IPS-NIHi7 (cell line): ENCODE measurements at regions not wholly inside any gene's neighbourhood (a gene's known extent, or its start where the extent isn't known, plus 50 kb on each side); places are given as distances from the start of the nearest gene placed in this dataset.
A peak's percentile ranks its signal among the peaks of the same experiment; 100 is the strongest.

ENCODE experiments used
- DNase-seq: peaks from one replicate; pipeline ENCODE4 v3.0.0; 2012; ENCODE audit warnings: mixed read lengths; ENCODE audit errors: extremely low spot score

DNA sequence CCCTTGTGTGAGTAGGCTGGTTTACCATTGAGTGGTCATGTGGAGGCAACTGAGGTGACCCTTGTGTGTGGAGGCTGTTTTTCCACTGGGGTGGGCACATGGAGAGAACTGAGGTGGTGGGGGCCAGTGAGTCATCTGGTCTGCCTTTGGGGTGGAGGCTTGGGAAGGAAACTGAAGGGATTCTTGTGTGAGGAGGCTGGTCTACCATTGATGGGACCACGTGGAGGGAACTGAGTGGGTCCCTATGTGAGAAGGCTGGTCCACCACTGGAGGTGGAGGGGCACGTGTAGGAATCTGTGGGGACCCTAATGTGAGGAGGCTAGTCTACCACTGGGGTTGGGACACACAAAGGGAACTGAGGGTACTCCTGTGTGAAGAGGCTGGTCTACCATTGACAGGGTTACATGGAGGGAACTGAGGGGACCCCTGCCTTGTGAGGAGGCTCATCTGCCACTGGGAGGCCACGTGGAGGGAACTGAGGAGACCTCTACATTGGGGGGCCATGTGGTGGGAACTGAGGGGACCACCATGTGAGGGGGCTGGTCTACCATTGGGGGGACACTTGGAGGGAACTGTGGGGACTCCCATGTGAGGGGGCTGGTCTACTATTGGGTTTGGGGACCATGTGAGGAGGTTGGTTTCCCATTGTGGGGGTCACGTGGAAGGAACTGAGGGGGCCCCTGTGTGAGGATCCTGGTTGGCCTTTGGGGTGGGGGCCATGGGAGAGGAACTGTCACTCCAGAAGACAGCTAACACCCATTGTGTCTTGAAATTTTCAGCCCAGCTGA lies 164.5 kb downstream of the WNT7A start:
- no peak for DNase-seq

DNA sequence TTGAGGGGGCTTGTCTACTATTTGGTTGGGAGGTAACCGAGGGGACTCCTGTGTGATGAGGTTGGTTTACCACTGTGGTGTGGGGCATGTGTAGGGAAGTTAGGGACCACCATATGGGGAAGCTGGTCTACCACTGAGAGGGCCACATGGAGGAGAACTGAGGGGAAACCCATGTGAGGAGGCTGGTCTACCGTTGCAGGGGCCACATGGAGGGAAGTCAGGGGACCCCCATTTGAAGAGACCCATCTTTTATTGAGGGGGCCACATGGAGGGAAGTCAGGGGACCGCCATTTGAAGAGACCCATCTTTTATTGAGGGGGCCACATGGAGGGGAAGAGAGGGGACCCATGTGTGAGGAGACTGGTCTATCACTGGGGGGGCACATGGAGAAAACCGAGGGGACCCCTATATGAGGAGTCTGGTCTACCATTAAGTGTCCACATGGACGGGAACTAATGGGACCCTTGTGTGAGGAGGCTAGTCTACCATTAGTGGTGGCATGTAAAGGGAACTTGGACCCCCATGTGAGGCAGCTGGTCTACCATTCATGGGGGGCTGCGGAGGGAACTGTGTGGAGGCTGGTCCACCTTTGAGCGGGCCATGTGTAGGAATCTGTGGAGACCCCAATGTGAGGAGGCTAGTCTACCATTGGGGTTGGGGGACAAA lies 165.5 kb downstream of the FBLN2 start:
- DNase-seq: no peak

GRCh38 chr3:13713396-13713795 lies 164.5 kb downstream of the FBLN2 start:
- no peak for DNase-seq

DNA sequence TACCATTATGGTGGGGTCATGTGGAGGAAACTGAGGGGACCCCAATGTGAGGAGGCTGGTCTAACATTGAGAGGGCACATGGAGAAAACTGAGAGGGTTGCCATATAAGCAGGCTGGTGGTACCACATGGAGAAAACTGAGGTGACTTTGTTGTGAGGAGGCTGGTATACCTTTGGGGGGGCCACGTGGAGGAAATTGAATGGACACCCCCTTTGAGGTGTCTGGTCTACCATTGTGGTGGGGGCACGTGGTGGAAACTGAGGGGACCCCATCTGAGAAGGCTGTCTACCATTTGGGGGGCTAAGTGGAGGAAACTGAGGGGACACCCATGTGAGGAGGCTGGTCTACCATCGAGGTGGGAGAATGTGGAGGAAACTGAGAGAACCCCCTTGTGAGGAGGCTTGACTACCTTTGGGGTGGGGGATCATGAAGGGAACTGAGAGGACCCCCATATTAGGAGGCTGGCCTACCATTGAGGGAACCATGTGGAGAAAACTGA lies 163.8 kb downstream of the FBLN2 start:
- no peak for DNase-seq

DNA sequence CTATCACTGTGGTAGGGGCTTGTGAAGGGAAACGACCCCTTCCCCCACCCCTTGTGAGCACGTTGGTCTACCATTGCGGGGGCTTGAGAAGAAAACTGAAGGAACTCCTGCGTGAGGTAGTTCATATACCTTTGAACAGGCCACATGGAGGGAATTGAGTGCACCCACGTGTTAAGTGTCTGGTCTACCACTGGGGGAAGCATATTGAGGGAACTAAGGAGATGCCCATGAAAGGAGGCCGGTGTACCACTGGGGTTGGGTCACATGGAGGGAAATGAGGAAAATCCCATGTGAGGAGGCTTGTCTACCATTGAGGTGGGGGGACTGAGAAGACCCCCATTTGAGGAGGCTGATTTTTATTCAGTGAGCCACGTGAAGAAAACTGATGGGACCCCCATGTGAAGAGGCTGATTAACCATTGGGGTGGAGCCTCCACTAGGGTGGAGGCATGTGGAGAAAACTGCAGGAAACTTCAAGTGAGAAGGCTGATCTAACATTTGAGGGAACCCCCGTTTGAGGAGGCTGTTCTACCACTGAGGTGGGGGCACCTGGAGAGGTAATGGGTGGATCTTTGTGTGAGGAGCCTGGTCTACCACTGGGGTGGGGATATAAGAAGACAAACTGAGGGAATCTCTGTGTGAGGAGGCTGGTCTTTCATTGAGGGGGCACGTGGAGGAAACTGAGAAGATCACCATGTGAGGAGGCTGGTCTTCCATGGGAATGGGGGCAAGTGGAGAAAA lies 163.2 kb downstream of the FBLN2 start:
- no peak for DNase-seq

- DNase-seq: no peak
These were observed 161.3 kb downstream of the FBLN2 start for GRCh38 chr3:13710251-13710650.

DNA sequence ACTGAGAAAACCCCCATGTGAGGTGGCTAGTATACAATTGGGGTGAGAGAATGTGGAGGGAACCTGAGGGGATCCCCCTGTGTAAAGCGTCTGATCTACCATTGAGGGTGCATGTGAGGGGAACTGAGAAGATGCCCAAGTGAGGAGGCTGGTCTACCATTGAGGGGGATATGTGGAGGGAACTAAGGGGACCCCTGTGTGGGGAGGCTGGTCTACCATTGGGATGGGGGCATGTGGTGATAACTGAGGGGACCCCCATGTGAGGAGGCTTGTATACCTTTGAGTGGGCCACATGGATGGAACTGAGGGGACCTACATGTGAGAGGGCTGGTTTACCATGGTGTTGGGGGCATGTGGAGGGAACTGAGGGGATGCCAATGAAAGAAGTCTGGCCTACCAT lies 160.8 kb downstream of the FBLN2 start:
- DNase-seq: no peak

- no peak for DNase-seq
These were observed 160.1 kb downstream of the FBLN2 start for GRCh38 chr3:13708871-13709595.

DNA sequence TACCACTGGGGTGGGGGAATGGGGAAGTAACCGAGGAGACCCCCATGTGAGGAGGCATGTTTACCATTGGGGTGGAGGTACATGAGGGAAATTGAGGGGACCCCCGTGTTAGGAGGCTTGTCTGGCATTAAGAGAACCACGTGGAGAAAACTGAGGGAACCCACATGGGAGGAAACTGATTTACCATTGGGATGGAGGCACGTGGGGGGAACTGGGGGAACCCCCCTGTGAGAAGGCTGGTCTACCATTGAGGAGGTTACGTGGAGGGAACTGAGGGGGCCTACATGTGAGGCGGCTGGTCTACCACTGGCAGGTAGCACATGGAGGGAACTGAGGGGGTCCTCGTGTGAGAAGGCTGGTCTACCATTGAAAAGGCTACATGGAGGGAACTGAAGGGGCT lies 159.4 kb downstream of the FBLN2 start:
- no peak for DNase-seq

GRCh38 chr3:13707456-13707855 lies 158.5 kb downstream of the FBLN2 start:
- DNase-seq: no peak

- no peak for DNase-seq
These were observed 158.0 kb downstream of the FBLN2 start for GRCh38 chr3:13706886-13707285.

- DNase-seq: no peak
These were observed 157.5 kb downstream of the FBLN2 start for GRCh38 chr3:13706451-13706850.

- no peak for DNase-seq
These were observed 156.9 kb downstream of the FBLN2 start for GRCh38 chr3:13705702-13706280.

DNA sequence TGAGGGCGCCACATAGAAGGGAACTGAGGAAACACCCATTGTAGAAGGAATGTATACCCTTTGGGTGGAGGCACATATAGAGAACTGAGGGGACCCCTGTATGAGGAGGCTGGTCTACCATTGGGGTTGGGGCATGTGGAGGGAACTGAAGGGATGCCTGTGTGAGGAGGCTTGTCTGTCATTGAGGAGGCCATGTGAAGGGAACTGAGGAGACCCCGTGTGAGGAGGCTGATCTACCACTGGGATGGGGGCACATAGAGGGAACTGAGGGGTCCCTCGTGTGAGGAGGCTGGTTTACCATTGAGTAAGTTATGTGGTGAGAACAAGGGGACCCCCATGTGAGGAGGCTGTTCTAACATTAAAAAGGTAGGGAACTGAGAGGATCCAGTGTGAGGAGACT lies 156.1 kb downstream of the FBLN2 start:
- no peak for DNase-seq

GRCh38 chr3:13704174-13704573 lies 155.2 kb downstream of the FBLN2 start:
- DNase-seq: no peak

GRCh38 chr3:13703071-13703470 lies 154.1 kb downstream of the FBLN2 start:
- no peak for DNase-seq

DNA sequence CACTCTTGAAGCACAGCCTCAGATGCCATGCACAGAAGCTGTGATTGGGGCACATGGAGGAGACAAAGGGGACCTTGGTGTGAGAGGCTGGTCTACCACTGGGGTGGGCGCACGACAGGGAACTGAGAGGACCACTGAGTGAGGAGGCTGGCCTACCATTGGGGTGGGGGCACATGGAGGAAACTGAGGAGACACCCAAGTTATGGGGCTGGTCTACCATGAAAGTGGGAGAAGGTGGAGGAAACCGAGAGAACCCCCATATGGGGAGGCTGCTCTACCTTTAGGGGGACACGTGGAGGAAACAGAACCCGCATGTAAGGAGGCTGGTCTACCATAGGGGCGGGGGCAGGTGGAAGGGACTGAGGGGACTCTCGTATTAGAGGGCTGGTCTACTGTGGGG lies 153.4 kb downstream of the FBLN2 start:
- DNase-seq: no peak

DNA sequence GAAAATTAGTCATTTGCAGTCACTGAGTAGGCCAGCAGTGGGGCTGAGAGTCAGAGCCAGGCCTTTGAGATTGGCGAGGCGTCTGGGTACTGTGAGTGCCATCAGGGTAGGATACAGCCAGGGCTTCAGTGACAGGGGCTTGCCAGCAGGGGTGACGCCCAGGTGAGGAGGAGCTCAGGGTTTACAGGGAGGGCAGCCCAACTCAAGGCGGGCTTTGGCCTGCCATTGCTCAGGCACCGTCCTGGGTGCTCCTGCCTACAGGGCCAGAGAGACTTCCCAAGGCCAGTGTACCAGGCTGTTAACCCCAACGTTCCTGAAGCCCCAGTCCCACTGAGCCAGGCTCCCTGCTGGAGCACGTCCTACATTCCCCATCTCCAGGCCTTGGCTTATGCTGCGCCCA lies 152.0 kb downstream of the FBLN2 start:
- no peak for DNase-seq

DNA sequence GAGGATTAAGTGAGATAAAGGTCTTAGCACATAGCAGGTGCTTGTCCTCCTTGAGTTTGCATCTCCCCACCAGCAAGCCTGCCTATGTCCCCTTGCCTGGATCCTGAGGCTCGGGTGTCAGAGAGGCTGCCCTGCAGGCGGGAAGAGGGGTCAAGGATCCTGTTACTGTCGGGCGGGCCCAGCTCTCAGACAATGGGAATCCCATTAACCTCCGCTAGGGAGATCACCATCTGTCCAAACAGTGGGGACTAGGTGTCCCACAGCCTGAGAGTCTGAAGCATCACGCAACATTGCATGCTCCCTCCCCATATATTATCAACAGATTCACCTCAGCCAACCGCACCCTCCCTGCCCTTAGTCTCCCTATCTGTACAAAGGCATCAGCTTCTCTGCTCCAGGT lies 151.4 kb downstream of the FBLN2 start:
- DNase-seq: peak; percentile 79

DNA sequence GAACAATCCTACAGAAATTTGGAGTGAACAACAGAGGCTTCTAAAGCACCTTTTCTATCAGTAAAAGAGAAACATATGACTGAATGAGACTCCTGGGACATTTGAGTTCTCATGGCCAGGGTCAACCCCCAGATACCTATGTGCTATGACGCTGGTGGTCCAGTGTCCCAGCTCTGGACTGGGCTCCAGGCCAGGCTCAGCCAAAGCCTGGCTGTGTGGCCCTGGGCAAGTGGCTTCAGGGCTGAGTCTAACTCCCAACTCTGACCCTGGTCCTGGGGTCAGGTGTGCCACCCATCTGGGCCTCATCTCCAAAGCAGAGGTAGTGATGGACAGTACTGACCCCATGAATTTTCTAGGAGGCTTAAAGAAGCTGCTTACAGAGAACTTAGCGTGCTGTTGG lies 147.8 kb downstream of the FBLN2 start:
- no peak for DNase-seq

- DNase-seq: no peak
These were observed 144.5 kb downstream of the FBLN2 start for GRCh38 chr3:13693441-13693840.

DNA sequence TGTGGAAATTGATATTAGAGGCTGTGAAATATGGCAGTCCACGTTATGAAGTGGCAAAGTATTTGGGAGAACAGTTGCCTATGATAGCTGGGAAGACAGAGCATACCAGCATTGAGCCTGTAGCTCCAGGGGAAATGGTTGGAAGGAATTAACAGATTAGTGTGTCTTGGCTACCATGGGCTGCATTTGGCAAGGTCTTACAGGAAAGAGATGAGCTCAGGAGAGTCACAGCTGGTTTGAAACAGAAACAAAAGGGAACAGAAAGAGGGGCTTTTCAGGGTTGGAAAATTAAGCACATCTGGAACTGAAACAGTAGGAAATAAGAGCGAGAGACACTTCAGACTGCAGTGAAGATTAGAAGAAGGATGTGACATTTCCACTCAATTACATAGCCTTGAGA lies 141.7 kb downstream of the FBLN2 start:
- DNase-seq: no peak
